Stimulated activated CD4-positive, alpha-beta T cell treated with anti-CD3 and anti-CD28 coated beads, Interleukin-4, amount 100 ng/mL, for 24 hours (primary cell): ENCODE measurements at regions not wholly inside any gene's neighbourhood (a gene's known extent, or its start where the extent isn't known, plus 50 kb on each side); places are given as distances from the start of the nearest gene placed in this dataset.

Source experiments
- DNase-seq: peaks from one replicate; pipeline ENCODE4 v3.0.0-alpha.2; 2020

DNA sequence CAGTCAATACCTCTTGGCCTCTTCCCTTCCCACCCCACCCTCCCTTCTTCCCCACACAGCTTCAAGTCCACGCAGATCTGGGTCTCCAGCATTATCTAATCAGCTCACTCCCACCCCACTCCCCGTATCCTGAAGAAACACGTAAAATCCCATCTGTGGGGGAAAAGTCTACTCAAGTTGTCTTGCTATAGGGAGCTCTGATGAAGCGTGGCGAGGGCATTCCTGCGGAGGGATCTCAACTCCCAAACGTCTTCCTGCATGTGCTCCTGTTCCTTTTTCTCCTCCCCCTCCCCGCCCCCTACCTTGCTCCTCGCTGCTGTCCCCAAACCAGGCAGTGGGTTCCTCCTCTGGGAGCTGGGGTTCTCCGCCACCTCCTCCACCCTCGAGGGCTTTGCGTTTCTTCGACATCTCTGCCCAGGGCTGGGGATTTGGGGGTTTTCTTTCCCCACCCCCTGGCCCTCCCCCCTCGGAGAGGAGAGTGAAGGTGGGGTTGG is 181.8 kb downstream of the TBXT start:
- DNase-seq, result no peak

DNA sequence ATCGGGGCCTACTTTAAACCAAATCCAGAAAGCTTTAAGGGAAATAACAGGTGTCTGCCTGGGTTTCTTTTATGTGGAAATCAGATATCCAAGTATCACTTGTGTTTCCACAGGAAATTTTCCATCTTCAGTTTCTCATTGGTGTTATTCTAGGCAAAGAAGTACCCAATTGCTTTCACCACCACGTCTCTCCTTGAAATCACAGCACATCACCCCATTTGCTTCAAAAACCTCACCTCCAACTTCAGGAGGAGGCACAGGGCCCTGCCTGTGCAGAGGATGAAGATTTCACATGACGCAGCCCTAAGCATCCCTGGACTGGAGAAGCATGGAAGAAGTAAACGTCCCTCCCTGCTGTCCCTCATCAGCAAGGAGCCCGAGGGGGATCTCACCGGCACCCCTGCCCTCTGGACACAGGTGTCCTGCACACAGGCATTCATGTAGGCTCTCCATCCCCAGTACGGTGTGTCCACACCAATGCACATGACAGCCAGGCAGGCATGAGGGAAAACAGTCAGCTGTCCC is 182.3 kb downstream of the TBXT start:
- no peak for DNase-seq

DNA sequence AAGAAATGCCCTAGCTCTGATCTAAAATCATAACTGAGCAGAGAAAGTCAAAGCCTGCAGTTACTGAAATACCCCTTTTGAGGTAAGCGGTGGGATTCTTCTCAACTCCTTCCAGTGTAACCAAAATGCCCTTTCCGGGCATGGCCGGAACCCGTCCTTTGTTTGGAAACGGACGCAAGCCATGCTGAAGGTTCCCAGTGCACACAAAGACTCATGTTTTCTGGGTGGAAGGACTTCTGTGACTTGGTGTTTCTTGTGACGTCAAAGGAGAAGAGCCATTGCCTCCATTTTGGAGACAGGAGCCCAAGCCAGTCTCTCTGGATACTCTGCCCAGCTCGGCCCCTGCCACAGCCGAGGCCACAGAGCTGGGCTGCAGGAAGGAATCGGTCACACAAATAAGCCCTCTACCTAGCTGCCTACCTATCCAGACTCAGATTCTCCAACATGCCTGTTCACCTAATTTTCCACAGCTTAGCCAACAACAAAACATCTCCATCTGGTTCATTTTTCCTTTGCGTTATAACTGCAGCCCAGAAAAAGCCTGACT is 182.8 kb downstream of the TBXT start:
- DNase-seq, result no peak

DNA sequence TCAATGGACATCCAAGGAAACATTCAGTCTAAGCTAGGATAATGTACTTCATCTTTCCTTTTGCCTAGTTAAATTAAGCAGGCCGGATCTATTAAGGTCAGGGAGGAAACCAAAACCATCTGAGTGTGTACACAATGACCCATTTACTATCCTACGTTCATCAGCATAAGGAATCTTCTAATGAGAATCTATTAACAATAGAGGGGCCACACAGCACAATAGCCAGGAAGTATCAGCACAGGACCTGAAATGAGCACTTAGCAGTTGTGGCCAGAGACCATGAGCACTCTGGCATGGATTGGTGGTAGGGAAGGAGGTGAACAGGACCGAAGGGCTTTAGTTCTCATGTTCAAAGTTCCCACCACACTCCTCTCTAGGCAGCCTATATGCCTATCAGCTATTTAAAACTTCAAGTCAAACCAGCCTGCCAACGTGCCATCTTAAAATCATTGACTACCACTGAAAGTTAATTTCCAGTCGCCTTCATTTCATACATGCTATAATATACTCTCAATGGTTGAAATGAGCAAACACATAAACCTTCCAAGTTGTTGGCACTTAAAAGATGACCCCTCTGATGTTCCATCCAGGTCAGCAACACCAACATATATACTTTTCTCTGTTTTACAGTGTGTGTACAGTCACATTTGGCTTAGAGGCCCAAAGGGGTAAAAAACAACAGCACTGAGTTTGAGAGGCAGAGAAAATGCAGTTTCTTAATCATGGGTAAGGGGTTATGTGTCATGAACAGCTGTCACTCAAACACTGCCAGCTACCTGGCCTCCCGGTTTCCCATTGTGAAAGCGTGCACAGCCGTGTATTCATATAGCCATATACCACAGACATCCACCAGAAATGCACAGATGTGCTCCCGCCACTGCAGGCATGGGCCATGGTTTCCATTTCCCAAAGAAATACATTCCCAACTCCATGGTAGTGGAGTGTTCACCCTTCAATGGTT is 184.3 kb downstream of the TBXT start:
- no peak for DNase-seq

DNA sequence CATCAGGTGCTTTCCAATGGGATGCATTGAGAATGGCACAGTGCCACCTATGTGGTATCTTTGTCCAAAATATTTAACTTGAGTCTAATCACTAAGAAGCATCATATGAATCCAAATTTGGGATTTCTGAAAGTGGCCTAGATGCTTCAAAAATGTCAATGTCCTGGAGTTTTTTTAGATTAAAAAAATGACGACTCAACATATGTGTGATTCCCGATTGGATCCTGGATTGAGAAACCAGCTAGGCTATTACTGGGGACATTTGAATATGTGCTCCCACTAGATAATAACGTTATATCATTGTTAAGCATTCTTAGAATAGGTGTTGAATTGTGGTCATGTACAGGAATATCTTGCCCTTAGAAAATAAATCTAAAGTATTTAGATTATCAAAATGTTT is 189.2 kb downstream of the TBXT start:
- no peak for DNase-seq

DNA sequence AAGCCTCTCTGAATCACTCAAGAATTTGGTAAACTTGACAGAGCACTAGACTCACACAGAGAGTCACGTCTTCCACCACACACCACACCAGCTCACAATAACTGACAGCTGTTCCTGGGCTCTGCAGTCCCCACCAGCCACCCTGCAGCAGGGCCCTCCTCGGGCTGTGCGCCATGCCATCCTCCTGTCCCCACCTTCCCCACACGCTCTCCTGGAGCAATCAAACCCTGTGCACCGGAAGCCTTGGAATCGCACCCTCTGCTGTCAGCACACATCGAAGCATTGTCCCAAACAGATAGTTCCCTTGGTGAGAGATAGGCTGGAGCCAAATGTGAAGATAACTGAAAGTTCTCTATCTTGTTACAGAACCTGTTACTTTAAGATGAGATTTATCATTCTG is 191.0 kb downstream of the TBXT start:
- no peak for DNase-seq

DNA sequence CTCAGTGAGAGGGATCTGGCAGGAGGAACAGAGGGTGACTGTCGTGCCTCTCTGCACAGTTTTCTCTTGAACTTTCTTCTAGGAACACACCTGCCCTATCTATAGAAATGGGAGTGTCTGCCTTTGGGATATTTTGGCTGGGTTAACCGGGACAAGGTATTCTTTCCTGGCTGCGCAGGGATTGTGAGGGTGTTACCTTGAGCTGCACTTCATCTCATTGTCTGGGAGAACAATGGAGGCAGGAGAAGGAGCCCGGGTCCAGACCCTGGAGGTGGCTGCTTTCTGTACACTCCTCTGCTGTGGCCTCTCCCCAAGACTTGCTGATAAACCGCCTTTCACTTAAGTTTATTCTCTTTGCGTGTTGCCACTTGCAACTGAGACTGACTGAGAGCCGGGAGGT is 192.8 kb downstream of the TBXT start:
- no peak for DNase-seq

DNA sequence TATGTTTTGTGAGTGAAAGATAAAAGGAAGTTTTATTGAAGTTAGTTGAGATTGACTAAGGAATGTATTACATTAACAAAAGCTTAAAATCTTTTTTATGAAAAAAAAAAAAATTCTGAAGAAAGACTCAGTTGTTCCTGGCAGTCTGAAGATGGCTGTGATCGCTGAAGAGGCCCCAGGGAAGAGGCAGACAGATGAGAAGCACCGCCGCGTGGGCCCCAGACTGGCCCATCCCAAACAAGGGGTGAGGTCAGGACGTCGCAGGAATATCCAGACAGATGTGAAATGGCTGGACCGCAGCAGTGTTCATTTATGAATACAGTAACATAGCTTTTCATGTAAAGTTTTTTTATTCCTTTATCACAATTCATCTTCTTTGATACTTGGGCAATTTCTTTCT is 194.2 kb downstream of the TBXT start:
- DNase-seq, result no peak

DNA sequence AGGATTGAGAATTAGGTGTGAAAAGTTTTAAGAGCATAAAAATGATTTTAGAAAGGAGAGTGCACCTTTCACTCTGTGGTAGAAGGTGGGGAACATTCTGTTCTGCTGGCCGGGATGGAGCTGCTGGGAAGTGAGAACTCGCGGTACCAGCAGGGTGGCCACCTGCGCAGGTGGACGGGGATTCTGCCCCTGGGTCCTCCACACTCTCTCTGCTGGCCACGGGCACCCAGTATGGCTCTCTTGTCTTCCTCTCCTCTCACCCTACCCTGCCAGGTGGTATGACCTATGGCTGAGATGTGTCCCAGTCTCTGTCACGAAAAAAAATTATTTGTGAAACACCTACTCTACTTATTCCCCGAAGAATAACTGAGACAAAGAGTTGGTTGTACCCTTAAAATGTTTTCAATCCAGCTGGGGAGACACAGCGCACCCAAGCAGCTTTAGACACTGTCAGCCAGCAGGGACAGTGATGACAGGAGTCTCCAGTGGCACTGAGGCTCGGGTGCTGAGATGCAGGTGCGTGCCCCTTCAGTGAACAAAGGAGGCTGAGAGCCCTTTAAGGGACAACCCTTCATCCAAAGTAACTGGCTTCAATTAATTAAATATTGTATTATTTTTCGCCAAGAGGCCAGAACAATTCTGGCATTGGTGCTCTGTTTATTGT is 195.4 kb downstream of the TBXT start:
- no peak for DNase-seq

DNA sequence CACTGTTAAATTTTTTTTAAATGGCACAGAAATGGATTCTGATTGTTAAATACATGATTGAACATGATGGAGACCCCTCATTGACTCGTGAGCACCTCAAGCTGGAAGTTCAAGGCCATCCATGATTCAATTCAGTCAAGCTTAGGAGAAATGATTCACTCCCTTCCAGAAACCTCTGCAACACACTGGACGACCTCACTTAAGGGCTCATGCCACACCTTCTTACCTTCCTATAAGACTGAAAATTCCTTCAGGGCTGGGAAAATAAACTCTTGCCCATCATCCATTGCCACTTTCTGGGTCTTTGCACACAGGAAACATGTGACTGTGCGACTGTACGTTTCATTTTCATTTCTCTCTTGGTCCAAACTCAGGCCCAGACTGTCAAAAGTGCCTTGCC is 196.4 kb downstream of the TBXT start:
- DNase-seq, result no peak

DNA sequence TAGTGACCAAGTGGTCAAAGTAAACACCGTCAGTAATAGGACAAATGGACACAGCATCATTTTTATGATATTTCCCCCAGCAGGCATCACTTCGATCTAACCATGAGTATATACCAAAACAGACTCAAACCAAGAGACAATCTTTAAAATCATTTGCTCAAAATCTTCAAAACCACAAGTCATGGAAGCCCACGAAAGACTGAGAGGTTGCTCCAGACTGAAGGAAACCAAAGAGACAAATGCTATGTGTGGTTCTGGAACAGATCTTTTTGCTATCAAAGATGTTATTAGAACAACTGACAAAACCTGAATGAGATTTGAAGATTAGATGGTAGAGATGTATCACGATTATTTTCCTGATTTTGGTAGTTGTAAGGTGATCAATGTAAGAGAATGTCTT is 197.7 kb downstream of the TBXT start:
- no peak for DNase-seq

DNA sequence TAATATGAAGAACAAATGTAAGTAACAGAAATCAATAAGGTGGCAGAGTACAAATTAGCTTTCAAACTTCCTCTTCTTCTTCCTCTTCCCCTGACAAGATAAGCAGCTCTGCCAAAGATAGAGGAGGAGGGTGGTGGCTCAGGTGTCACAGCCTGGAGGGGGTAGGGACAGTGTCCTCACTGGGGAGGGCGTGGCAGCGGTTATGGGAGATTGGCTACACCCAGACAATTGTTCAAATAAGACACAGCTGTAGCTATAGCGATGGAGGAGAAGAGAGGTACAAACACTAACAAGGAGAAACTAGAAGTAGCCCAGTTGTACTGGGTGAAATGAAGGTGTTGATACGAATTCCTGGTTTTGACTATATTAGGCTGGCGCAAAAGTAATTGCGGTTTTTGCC is 198.5 kb downstream of the TBXT start:
- no peak for DNase-seq

DNA sequence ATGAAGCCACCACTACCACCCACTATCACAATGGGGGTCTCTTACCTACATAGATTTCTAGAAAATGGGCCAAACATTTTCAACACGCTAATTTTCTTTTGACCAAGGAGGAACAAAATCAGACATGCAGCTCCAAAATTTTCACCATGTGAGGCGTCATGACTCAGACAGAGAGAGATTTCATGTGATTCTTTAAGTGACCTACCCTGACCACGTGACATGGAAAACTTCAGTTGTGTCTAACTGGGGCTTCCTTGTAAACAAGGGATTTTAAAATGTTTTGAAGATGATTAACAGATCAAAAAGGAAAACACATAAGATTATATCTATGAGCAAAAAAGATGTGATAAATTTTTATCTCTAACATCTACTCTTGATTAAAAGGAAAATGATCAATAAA is 199.2 kb downstream of the TBXT start:
- no peak for DNase-seq

DNA sequence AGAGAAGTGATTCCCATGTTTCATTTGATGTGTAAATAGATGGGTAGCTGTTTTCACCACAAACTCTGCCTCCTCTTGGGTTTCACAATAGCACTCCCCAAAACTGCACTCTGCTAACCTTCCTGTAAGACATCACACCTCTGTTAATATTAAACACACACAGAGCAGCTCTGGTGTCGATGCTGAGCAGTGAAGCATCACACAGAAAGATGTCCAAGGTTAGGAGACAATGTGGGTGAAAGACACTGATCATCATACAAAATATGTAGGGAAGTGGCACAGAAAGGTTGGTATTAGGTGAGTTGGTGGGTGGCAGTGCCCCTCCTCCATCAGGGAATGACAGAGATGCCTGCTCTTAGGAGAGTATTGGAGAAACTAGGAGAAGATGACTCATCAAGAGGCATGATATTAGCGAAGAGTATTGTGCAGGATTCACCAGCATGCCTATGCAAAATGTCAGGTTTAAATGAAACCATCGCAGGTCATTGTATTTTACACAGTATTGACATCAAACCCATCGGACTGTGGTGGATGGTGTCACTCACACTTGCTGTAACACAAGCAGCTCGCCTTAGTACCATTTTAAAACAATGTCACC is 199.7 kb downstream of the TBXT start:
- no peak for DNase-seq

DNA sequence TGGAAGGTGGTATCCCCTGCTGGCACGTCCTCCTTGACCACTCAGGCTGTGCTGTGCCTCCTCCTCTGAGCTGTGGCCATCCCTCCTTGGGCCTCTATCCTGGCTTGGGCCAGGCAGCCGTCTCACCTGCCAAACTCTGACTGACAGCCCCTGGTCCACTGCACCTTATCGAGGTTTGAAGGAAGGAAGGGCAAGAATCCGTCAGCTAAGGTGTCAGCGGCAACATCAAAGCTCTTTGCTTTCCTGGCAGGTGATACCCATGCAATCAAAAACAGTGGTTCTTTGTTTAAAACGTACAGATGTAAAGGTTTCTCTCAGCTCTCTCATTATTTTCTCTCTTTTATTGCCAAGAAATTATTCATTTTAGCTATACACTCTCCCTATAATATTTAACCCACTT is 203.9 kb downstream of the TBXT start:
- no peak for DNase-seq

DNA sequence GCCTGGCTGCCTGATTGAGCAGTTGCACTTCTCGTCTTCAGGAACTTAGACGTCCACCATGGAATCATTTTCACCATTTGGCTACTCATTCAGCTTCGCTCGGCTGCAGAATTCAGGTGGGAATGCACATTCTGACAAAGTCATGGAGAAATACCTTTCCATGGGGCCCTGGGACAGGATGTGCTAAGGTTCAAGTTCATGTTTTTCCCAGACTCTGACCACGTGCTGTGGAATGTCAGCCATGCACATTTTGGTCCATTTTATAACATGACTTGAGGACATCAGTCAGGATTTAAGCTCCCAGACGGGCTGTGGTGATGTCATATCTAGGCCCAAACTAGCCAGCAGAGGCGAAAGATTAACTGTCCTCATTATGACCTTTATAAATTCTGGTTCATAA is 205.3 kb downstream of the TBXT start:
- DNase-seq, result no peak

DNA sequence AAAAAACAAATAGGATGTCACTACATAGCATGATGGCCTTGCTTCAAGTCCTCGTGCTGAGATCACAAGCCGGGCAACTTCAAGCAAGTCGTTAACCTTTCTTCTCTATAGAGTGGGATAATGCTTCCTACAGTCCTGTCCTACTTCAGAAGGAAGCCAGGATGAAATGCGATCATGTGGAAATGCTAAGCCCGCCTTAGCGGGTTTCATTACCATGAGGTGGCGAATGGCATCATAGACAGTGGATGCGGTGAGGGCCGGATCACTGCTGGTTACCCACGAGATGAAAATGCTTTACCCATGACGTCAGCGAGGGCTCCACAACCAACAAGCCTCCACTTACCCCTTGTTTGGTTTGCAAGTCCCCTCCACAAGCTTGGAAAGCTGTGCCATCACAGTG is 206.4 kb downstream of the TBXT start:
- no peak for DNase-seq

DNA sequence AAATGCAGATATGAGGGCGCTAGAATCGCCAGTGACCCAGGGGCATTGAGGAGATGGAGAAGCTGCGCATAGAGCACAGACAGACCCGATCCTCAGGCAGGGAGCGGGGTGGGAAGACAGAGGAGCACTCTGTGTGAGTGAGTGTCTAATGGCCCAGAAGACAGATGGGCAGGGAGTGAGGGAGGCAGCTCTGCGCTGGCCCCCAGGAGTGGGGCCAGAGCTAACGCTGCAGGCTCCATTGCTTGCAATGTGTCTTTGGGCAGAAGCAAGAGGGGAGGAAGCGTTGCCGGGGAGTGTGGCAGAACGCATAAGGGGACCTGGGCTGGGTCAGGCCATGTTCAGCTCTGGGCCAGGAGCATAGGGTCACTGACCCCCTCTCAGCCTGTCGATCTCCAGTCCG is 207.0 kb downstream of the TBXT start:
- no peak for DNase-seq

DNA sequence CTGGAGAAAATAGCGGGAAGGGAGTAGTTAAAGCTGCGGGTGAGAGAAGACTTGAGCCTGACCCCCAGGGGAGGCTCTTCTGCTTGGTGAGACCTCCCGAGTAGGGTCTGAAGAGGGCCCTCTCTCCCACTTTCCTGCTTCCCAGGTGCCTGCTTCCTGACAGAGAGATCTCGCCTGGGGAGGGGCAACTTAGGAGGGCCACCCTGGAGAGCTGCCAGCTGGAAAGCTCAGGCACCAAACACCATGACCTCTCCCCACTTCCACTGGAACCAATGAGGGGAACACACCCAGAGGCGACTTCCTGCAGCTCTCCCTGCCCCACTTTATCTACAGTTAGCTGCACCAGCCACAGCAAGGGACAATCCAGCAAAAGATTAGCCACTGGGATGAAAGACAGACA is 208.0 kb downstream of the TBXT start:
- DNase-seq, result no peak

DNA sequence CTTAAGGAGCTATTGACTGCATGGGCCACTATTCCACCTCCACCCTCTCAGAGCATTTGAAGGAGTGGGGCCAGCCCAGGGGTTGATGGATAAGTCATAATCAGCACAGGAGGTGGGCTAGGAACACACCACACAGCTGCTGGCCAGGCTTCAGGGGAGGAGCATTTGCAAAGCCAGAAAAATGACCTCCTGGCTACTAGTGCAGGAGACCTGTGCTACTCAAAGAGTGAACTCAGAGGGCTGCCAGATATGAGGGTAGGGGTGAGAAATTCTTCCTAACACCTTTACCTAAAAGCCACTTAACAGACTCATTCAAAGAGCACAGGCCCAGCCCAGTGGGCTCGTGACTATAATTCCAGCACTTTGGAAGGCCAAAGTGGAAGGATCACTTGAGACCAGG is 210.8 kb downstream of the TBXT start:
- DNase-seq, result no peak

DNA sequence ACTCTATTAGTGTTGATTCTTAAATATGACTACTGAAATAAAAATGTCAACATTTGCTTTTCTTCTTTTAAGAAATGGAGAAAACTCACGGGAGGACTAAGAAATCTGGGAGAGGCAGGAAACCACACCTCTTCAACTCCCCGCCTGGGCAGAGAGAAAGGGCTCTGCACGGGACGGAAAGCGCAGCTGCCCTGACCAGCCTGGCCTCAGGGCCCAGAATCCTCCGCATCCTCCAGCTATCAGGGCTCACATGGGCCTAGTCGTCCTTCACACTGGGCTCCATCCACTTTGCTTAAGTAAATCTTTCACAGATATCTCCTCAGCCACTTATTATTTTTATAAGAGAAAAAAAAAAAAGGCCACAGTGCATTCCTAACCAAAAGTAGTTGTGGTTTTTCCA is 215.1 kb downstream of the TBXT start:
- DNase-seq, result no peak

DNA sequence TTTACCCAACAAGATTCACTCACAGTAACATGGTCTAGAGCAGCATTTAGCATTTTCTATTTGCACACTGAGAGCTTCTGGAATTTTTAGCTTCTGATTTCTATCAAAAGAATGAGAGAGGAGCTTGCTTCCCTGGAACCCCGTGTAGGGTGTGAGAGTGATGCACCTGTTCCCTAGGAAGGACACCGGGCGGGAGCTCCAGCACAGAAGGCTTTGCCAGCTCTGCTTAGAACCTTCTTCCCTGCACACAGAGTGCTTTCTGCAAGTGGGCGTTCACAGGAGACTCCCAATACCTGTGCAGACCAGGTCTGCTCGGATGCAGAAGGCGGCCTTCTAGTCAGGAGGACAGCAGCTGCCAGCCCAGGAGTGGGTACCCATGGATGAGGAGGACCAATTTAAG is 217.3 kb downstream of the TBXT start:
- no peak for DNase-seq

DNA sequence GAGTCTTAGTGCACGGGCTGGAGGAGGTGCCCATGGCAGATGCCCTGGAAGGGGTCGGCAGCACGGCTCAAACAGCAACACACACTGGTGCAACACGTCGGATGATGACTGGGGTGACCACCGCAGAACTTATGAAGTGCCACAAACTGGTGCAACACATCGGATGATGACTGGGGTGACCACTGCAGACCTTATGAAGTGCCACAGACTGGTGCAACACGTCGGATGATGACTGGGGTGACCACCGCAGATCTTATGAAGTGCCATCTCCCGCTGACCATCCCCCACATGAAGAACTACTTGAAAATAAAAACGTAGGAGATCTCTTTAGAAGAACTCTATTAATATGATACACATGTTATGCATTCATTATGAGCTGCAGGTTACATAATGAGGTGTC is 218.3 kb downstream of the TBXT start:
- DNase-seq, result no peak
